GM23248 (cell line): ENCODE measurements at regions not wholly inside any gene's neighbourhood (a gene's known extent, or its start where the extent isn't known, plus 50 kb on each side); places are given as distances from the start of the nearest gene placed in this dataset.

Experiments
- DNase-seq: peaks from one replicate; pipeline ENCODE4 v3.0.0-alpha.2; 2015
- H2AFZ ChIP-seq: fragments of 200-600 bp; sonication (generic); 2 replicates; pipeline ENCODE4 v1.6.1; 2016; ENCODE audit warnings: antibody characterized with exemption
- H3F3A ChIP-seq: fragments of 200-600 bp; sonication (generic); 2 replicates; pipeline ENCODE4 v1.6.1; 2016; ENCODE audit warnings: mild to moderate bottlenecking, antibody characterized with exemption, mixed run types; ENCODE audit not compliant: insufficient read depth
- H3K27ac ChIP-seq: fragments of 200-600 bp; sonication (generic); 2 replicates; pipeline ENCODE4 v1.5.1; 2016; ENCODE audit warnings: mild to moderate bottlenecking
- H3K27me3 ChIP-seq: fragments of 200-600 bp; sonication (generic); replicated peaks from 2 replicates; pipeline ENCODE4 v1.6.1; 2016; ENCODE audit warnings: mild to moderate bottlenecking; ENCODE audit not compliant: insufficient read depth
- H3K36me3 ChIP-seq: fragments of 200-600 bp; sonication (generic); 2 replicates; pipeline ENCODE4 v1.6.1; 2016; ENCODE audit warnings: low read depth, mild to moderate bottlenecking
- H3K4me1 ChIP-seq: fragments of 200-600 bp; sonication (generic); 2 replicates; pipeline ENCODE4 v1.6.1; 2016; ENCODE audit warnings: mild to moderate bottlenecking; ENCODE audit not compliant: insufficient read depth
- H3K4me2 ChIP-seq: fragments of 200-600 bp; sonication (generic); one replicate; pipeline ENCODE4 v1.6.1; 2016; ENCODE audit warnings: mild to moderate bottlenecking; ENCODE audit not compliant: unreplicated experiment
- H3K4me3 ChIP-seq: fragments of 200-600 bp; sonication (generic); 2 replicates; pipeline ENCODE4 v1.5.1; 2016; ENCODE audit warnings: mild to moderate bottlenecking
- H3K79me2 ChIP-seq: fragments of 200-600 bp; sonication (generic); 2 replicates; pipeline ENCODE4 v1.6.1; 2016; ENCODE audit warnings: mild to moderate bottlenecking; ENCODE audit not compliant: insufficient read depth
- H3K9ac ChIP-seq: fragments of 200-600 bp; sonication (generic); 2 replicates; pipeline ENCODE4 v1.6.1; 2016; ENCODE audit warnings: mild to moderate bottlenecking
- H3K9me2 ChIP-seq: fragments of 200-600 bp; sonication (generic); 2 replicates; pipeline ENCODE4 v1.6.1; 2016; ENCODE audit warnings: mixed run types, mild to moderate bottlenecking, moderate library complexity; ENCODE audit not compliant: insufficient read depth
- H3K9me3 ChIP-seq: fragments of 200-600 bp; sonication (generic); one replicate; pipeline ENCODE4 v1.6.1; 2017; ENCODE audit warnings: low read depth
- H4K20me1 ChIP-seq: fragments of 200-600 bp; sonication (generic); 2 replicates; pipeline ENCODE4 v1.6.0; 2016; ENCODE audit not compliant: insufficient read depth
- EZH2 ChIP-seq: fragments of 200-600 bp; sonication (generic); IDR thresholded peaks from 2 replicates; pipeline ENCODE4 v1.6.1; 2018; ENCODE audit warnings: antibody characterized with exemption, mild to moderate bottlenecking; ENCODE audit not compliant: insufficient read depth, poor library complexity, severe bottlenecking
- EZH2phosphoT487 ChIP-seq: fragments of 200-600 bp; sonication (generic); IDR thresholded peaks from 2 replicates; pipeline ENCODE4 v1.6.1; 2018; ENCODE audit warnings: antibody characterized with exemption, moderate library complexity, mild to moderate bottlenecking, low read depth; ENCODE audit not compliant: insufficient read depth
- WGBS, 2 experiments: methylation state at CpG; one replicate each; pipeline ENCODE4 v1.1.6; 2015 to 2017; ENCODE audit warnings: low lambda C conversion rate in 2 of 2, low coverage in 1 of 2; ENCODE audit errors: missing lambda C conversion rate in 2 of 2; 5-methylcytosine and 5-hydroxymethylcytosine counted together
- in situ Hi-C: fragments of 300-500 bp; cut with MboI; formaldehyde crosslinking; loops from 2 replicates; pipeline ENCODE4 v1.15.0; 2020

- H3K27me3 ChIP-seq = no peaks in the 10 kb centered on the region
- H4K20me1 ChIP-seq = no peaks in the 10 kb centered on the region
- WGBS, 2 experiments = 0 to 11% methylated on average over 1 of the region's 1 CpG
- no peak overlapping the region for H3K27ac ChIP-seq
- TF ChIP-seq EZH2 (no peak), EZH2phosphoT487 (no peak)
- H3K4me3 ChIP-seq = no peak overlapping the region
- DNase-seq = no peak
- H3K36me3 ChIP-seq = no peaks in the 10 kb centered on the region
- H3K9ac ChIP-seq = no peak overlapping the region
- H2AFZ ChIP-seq = no peak overlapping the region
- no peaks in the 10 kb centered on the region for H3F3A ChIP-seq
- no peaks in the 10 kb centered on the region for H3K9me2 ChIP-seq
- in situ Hi-C loops = no loop called here
- H3K9me3 ChIP-seq = no peaks in the 10 kb centered on the region
- H3K79me2 ChIP-seq = no peaks in the 10 kb centered on the region
- no peaks in the 10 kb centered on the region for H3K4me1 ChIP-seq
- no peak overlapping the region for H3K4me2 ChIP-seq
These were observed 399.4 kb downstream of the SOCS6 start for GRCh38 chr18:70688286-70688685.

DNA sequence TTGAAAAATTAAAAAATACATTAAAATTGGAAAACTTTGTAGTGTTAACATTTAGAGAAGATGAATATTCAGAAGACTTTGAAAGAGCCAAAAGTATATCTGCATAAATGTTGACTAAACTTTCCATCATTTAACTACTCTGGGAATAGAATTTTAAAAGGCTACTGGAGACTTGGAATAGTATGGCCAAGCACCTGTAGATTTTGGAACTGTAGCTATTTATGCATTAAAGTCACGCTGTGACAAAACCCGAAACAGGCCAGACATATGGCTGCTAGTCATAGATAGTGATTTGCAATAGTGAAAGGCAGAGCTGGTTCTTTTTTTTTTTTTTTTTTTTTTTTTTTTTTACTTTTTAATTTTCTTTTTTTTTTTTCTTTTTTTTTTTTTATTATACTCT is 396.0 kb downstream of the SOCS6 start:
- Histone ChIP-seq H3K9me3 (no peaks in the 10 kb centered on the region), H3K36me3 (no peaks in the 10 kb centered on the region), H3K27me3 (no peaks in the 10 kb centered on the region), H4K20me1 (no peaks in the 10 kb centered on the region), H3F3A (no peaks in the 10 kb centered on the region), H3K79me2 (no peaks in the 10 kb centered on the region), H3K4me3 (no peak overlapping the region), H3K27ac (no peak overlapping the region), H3K4me1 (no peaks in the 10 kb centered on the region), H3K9ac (no peak overlapping the region), H2AFZ (no peak overlapping the region), H3K4me2 (no peak overlapping the region), H3K9me2 (no peaks in the 10 kb centered on the region)
- TF ChIP-seq EZH2 (no peak), EZH2phosphoT487 (no peak)
- no peak for DNase-seq
- in situ Hi-C loops = no loop called here
- WGBS, 2 experiments = 70 to 81% methylated on average over 2 of the region's 2 CpGs

- no peaks in the 10 kb centered on the region for H3K36me3 ChIP-seq
- no peak for TF ChIP-seq EZH2phosphoT487
- no peak for TF ChIP-seq EZH2
These were observed 394.4 kb downstream of the SOCS6 start for GRCh38 chr18:70683263-70683662.

GRCh38 chr18:70674896-70675295 is 386.1 kb downstream of the SOCS6 start:
- no peak for TF ChIP-seq EZH2phosphoT487
- TF ChIP-seq EZH2 = no peak
- H3K79me2 ChIP-seq = no peaks in the 10 kb centered on the region
- 0 to 4% methylated on average over 3 of the region's 3 CpGs for WGBS, 2 experiments
- no peak overlapping the region for H3K4me2 ChIP-seq
- no peaks in the 10 kb centered on the region for H3K9me2 ChIP-seq
- H3K27me3 ChIP-seq = no peaks in the 10 kb centered on the region
- DNase-seq = no peak
- in situ Hi-C loops = no loop called here
- no peaks in the 10 kb centered on the region for H3K9me3 ChIP-seq
- H3K27ac ChIP-seq = no peak overlapping the region
- no peaks in the 10 kb centered on the region for H3K36me3 ChIP-seq
- no peaks in the 10 kb centered on the region for H4K20me1 ChIP-seq
- no peaks in the 10 kb centered on the region for H3F3A ChIP-seq
- H2AFZ ChIP-seq = no peak overlapping the region
- no peaks in the 10 kb centered on the region for H3K4me1 ChIP-seq
- no peak overlapping the region for H3K4me3 ChIP-seq
- no peak overlapping the region for H3K9ac ChIP-seq

More at GRCh38 chr18:70683263-70683662, 394.4 kb downstream of the SOCS6 start:
- no peak for DNase-seq
- Histone ChIP-seq H2AFZ (no peak overlapping the region), H3K27me3 (no peaks in the 10 kb centered on the region), H3K27ac (no peak overlapping the region), H3K4me2 (no peak overlapping the region), H4K20me1 (no peaks in the 10 kb centered on the region), H3K4me1 (no peaks in the 10 kb centered on the region), H3K9ac (no peak overlapping the region), H3K4me3 (no peak overlapping the region), H3K79me2 (no peaks in the 10 kb centered on the region), H3F3A (no peaks in the 10 kb centered on the region), H3K9me2 (no peaks in the 10 kb centered on the region), H3K9me3 (no peaks in the 10 kb centered on the region)
- WGBS, 2 experiments = 39 to 41% methylated on average over 5 of the region's 5 CpGs
- in situ Hi-C loops = no loop called here

- 12 to 17% methylated on average over 6 of the region's 6 CpGs for WGBS, 2 experiments
These were observed 385.0 kb downstream of the SOCS6 start for GRCh38 chr18:70673831-70674230.

More at GRCh38 chr18:70673831-70674230, 385.0 kb downstream of the SOCS6 start:
- H3K36me3 ChIP-seq = no peaks in the 10 kb centered on the region
- H3F3A ChIP-seq = no peaks in the 10 kb centered on the region
- H3K27me3 ChIP-seq = no peaks in the 10 kb centered on the region
- H3K4me2 ChIP-seq = no peak overlapping the region
- H3K4me3 ChIP-seq = no peak overlapping the region
- no peak overlapping the region for H3K9ac ChIP-seq
- no peaks in the 10 kb centered on the region for H4K20me1 ChIP-seq
- H2AFZ ChIP-seq = no peak overlapping the region
- no peaks in the 10 kb centered on the region for H3K9me2 ChIP-seq
- H3K79me2 ChIP-seq = no peaks in the 10 kb centered on the region
- no peaks in the 10 kb centered on the region for H3K4me1 ChIP-seq
- no peak overlapping the region for H3K27ac ChIP-seq
- in situ Hi-C loops = no loop called here
- H3K9me3 ChIP-seq = no peaks in the 10 kb centered on the region
- no peak for DNase-seq
- TF ChIP-seq EZH2 = no peak
- no peak for TF ChIP-seq EZH2phosphoT487
